Daoy (cell line): ENCODE measurements at regions not wholly inside any gene's neighbourhood (a gene's known extent, or its start where the extent isn't known, plus 50 kb on each side); places are given as distances from the start of the nearest gene placed in this dataset.

Source experiments
- DNase-seq: peaks from one replicate; pipeline ENCODE4 v3.0.0-alpha.2; 2015; ENCODE audit warnings: low read depth

DNA sequence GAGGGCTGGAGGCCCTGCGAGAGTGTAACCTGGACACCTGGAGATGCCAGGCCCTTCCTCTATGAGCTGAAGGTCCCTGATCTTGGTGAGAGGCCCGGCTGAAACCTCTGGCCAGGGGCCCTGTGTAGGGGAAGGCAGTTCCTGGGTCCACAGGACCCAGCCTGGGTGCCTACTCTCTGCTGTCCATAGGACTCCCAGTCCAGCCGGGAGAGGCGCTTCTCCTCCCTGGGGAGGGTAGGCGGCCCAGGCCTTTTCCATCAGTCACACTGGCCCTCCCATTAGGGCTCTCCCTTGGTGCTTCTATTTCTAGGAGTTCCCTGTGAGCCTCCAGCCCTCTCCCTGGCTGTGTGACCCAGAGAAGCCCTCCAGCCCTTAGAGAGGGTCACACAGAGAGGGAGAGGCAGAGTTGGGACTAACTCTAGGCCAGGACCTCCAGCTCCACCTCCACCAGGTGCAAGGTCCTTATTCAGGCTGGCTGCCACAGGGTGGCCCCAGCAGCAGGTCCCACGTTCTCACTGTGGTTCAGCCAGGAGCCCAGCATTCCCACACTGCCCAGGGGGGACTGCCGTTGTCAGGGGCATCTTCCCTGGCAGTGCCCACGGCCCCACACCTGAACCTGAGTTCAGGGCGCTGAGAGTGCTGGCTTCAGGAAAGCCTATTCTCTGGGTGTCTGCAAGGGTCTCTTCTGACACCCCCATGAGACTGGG is 146.8 kb downstream of the SMAD6 start:
- no peak for DNase-seq

- no peak for DNase-seq
These were observed 147.3 kb downstream of the SMAD6 start for GRCh38 chr15:66849393-66849745.

DNA sequence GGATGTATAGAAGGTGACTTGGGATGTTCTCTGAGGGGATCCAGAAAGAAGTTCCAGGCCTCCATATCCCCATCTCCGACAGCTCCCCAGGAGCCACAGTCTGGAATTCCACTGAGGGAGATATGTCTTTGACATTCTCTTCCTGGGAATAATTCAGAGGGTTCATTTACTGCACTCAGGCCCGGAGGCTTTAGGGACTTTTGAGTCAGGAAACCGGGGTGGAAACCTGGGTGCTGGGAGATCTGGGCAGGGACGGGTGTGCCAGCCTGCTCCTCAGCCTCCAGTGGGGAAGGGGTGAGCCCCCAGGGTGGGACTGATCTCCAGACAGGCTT is 147.7 kb downstream of the SMAD6 start:
- DNase-seq: no peak

- no peak for DNase-seq
These were observed 148.3 kb downstream of the SMAD6 start for GRCh38 chr15:66850078-66850991.

DNA sequence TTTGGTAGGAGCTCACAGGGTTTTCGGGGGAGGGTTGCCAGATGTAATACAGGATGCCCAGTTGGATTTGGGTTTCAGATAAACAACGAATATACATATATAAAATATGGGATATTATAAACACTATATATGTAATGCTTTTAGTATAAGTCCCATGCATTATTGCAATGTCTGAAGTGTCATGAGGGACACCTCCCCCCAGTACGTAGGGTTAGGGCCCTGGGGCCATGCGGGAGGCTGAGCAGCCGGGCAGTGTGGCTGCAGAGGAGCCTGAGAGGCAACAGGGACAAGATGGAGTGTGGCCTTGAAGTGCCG is 148.9 kb downstream of the SMAD6 start:
- no peak for DNase-seq

DNA sequence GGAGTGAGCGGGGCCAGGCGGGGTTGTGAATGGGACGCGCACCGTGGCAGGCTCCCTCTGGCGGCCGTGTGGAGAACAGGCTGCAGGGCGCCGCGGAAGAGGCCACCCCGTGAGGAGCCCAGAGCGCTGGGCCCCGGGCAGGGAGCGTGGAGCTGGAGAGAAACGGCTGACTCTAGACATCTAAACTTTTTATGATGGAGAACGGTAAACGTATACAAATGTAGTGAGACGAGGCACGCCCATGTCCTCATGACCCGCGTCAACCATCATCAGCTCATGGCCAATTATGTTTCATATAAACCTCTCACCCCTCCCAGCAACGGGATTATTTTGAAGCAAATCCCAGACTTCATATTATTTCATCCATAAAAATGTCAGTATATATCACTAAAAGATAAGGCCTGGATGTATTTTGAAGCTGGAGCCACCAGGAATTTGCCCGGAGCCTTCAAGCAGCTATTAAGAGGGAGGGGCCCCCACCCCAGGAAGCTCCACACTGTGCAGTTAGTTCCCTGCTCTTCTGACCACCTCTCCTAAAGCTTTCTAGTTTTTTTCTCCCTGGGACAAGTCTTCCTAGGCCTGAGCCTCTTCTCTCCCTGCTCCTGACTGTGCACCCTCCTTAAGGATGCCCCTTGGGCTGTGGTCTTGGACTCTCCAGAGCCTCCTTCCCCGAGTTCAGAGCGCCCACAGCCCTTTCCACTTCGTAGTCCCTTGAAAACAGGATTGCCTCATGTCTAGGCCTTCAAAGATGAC is 149.5 kb downstream of the SMAD6 start:
- peak; percentile 89 for DNase-seq

DNA sequence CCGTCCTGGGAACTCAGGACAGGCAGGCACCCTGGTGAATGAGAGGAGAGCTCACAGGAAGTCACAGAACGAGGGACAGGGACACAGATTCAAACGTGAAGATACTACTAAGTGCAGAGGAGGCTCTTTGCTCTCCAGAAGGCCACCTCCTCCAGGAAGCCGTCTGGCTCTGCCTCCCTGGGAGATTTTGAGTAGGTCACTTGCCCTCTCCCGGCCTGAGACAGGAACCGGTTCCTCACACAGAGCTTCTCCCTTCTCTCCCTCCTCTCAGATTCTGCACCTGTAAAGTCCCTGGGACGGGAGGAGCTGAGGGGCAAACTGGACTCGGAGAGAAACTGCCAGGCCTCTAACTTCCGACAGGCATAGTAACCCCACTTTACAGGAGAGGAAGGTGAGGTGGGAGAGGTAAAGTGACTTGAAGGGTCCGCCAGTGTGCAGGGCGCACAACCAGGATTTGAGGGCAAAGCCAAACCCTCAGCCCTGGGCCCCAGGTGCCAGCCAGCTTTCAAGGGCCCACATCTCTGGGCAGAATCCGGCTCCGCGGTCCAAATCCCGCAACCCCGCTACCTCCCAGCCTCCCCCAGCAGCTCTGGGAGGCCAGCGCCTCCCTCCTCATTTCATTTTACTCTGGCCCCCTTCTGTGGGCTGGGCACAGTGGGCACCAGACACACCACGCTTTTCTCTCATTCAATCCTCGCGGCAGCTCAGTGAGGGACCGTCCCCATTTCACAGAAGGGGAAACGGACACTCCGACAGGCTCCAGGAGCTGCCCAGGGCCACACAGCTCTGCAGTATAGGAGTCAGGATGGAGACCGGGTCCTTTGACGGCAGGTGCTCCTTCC is 150.2 kb downstream of the SMAD6 start:
- DNase-seq: no peak

DNA sequence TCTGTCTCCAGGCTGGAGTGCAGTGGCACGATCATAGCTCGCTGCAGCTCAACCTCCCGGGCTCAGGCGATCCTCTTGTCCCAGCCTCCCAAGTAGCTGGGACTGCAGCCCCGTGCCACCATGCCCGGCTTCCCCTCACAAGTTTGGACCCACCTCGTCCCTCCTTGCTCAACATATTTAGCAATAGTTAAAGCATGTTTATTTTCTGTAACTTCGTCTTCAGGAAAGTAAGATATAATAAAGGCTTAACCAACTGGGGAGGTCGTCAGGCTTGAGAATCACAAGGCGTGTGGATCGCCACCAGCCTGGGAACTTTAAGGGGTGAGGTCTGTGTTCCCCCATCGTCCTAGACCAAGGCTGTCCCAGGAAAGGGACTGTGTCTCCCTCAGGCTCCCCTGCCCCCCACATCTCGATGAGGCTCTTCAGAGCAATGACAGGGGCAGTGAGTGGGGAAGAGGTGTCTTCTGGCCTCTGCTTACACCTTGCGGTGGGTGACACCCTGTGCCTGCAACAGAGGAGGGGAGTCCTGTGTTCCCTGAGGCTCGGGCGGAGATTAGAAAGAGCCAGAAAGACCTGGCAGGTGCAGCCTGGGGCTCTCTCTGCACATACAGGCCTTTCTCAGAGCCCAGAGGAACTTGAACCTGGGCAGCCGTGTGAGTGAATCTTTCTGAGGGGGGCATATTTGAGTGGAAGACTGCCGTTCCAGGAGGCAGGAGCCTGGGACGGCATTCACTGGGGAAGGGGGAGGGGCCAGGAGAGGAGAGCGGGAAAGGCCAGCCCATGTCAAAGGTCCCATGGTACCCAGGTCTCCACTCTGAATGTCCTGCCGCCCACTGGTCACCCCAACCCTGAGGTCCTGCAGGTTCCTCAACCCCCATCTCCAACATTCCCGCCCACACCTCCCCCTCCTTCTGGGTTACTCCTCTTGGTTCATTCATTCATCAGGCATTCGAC is 152.3 kb downstream of the SMAD6 start:
- DNase-seq: no peak

DNA sequence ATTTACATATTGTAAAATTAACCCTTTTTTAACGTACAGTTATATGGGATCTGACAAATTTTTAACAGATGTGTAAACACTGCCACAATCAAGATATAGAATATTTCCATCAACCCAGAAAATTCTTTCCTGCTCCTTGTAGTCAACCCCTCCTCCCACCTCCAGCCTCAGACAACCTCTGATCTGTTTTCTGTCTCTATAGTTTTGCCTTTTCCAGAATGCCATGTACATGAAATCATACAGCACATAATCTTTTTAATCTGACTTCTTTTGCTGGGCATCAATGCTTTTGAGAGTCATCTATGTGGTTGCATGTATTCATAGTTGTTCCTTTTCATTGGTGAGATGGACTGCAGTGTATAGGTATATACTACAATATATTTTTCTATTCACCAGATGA is 153.0 kb downstream of the SMAD6 start:
- no peak for DNase-seq

GRCh38 chr15:66857694-66858093 is 155.7 kb downstream of the SMAD6 start:
- no peak for DNase-seq

- DNase-seq: no peak
These were observed 156.6 kb downstream of the SMAD6 start for GRCh38 chr15:66858423-66859207.

DNA sequence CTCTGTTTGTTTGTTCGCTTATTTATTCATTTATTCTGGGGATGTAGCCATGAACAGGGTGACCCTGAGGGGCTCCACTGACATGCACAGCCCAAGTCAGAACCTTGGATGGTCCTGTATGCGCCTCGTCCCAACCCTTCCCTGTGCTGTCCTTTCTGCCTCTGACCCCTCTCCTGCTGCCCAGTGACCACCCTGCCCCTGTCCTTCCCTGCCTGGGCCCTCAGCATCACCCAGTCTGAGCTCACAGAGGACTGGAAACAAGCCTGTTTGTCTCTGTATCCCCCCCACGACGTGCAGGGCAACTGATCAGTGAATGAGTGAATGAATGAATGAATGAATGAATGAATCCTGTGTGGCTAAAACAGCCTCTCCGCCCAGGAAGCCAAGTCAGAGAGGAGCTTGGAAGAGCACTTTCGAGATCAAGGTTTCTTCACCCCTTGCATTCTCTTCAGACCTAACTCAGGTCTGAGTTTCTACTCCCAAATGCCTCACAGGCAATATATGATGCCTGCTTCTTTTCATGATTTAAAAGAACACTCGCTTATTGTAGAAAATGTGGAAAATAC is 157.7 kb downstream of the SMAD6 start:
- DNase-seq: no peak

DNA sequence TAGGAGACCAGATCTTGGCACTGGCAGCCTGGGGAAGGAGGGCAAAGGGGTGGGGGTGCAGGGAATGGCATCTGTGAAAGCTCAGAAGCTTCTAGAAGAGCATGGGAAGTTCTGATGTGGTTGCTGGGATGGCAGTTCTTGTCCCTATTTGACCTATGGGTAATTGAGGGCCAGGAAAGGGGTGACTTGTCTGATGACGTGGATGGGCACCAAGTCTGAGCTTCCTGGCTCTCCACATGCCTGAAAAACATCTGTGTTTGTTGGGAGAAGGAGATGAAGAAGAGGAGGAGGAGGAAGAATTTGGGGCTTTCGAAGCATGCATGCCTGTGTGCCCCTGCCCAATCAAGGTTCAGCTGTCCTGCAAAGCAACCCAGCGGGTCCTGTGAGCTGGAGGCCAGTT is 158.8 kb downstream of the SMAD6 start:
- DNase-seq: no peak

GRCh38 chr15:66862111-66862939 is 160.3 kb downstream of the SMAD6 start:
- DNase-seq: peak; percentile 37

DNA sequence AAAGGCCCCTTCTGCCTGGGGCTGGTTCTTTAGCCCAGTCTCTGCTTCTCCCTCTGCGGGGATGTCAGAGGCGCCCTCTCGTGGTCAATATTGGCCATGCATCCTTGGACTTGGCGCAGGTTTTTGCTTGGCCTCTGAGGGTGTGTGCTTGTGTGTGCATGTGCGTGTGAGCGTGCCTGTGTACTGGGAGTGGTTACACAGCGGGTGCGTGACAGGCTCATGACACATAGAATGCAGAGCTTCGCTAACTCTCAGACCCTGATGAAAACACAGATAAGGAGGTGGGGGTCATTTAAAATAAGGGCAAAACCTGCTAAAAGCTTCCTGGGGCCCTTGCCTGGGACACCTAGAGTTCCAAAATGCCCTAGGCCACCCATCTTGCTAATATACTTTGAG is 160.9 kb downstream of the SMAD6 start:
- DNase-seq: peak; percentile 86

GRCh38 chr15:66863390-66864085 is 161.5 kb downstream of the SMAD6 start:
- no peak for DNase-seq

DNA sequence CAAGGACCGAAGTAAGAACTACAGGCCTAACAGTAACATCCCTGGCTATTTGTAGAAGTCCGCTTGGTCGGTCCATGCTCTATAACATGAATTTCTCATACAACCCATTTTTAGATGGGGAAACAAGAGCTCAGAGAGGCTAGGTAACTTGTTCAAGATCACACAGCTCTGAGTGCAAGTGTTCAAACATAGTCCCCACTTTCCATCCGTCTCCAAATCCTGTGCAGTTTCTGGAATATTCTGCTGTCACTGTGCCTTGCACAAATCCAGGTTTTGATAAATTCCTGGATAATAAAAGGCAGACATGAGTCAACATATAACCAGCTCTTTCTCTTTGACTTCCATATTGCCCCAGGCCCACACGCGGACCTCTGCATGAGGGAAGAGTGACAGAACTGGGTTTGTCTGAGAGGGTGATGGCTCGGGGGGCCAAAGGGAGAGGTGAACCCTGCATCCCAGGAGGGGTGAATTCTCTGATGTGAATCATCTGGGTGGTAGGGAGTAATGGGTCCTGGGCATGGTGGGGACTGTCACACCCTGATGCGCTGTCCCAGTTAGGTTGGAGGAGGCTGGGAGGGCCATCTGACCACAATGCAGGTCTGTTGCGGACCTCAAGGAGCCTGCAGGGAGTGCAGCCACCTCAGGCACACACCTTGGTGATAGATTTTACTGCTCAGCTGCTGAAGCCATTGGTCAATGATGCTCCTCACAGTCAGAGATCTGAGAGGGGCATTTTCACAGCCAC is 162.2 kb downstream of the SMAD6 start:
- no peak for DNase-seq
